GM23338 (cell line): ENCODE measurements at regions not wholly inside any gene's neighbourhood (a gene's known extent, or its start where the extent isn't known, plus 50 kb on each side); places are given as distances from the start of the nearest gene placed in this dataset.

ENCODE experiments used
- CREB1 ChIP-seq: fragments of 250-450 bp; sonication (Bioruptor Pico); IDR thresholded peaks from 2 replicates; pipeline ENCODE4 v1.5.0; 2020; ENCODE audit warnings: low read depth, mild to moderate bottlenecking, moderate library complexity
- EZH2 ChIP-seq: fragments of 200-600 bp; sonication (generic); IDR thresholded peaks from one replicate; pipeline ENCODE4 v1.8.0; 2017; ENCODE audit warnings: antibody characterized with exemption, mild to moderate bottlenecking, low read depth; ENCODE audit not compliant: unreplicated experiment
- EZH2phosphoT487 ChIP-seq: fragments of 200-600 bp; sonication (generic); IDR thresholded peaks from one replicate; pipeline ENCODE4 v1.8.1; 2018; ENCODE audit warnings: antibody characterized with exemption; ENCODE audit not compliant: unreplicated experiment
- JUNB ChIP-seq: IDR thresholded peaks from one replicate; pipeline ENCODE4 v1.6.1; 2016; ENCODE audit warnings: antibody characterized with exemption; ENCODE audit not compliant: unreplicated experiment
- NANOG ChIP-seq: IDR thresholded peaks from 2 replicates; pipeline ENCODE4 v1.6.1; 2016; ENCODE audit warnings: antibody characterized with exemption, borderline replicate concordance
- POLR2AphosphoS5 ChIP-seq: IDR thresholded peaks from 2 replicates; pipeline ENCODE4 v1.6.1; 2016; ENCODE audit warnings: antibody characterized with exemption, low read depth
- STAT1 ChIP-seq: IDR thresholded peaks from one replicate; pipeline ENCODE4 v1.6.1; 2016; ENCODE audit warnings: antibody characterized with exemption; ENCODE audit not compliant: unreplicated experiment
- ZNF331 ChIP-seq: fragments of 250-450 bp; sonication (Bioruptor Pico); IDR thresholded peaks from 2 replicates; pipeline ENCODE4 v1.5.0; 2020; ENCODE audit warnings: low read depth, mild to moderate bottlenecking, moderate library complexity
- TF ChIP-seq, protein P1 (sequence below), 2 experiments: fragments of 200-600 bp in 1 of 2; sonication (generic) in 1 of 2; conservative IDR thresholded peaks; 2 replicates each; pipeline versions ENCODE4 v1.5.1 to v1.6.1; 2016 to 2017; ENCODE audit warnings: antibody characterized with exemption in 2 of 2, low read depth in 2 of 2, mild to moderate bottlenecking in 2 of 2, moderate library complexity in 1 of 2
- TF ChIP-seq, protein P2 (sequence below): IDR thresholded peaks from one replicate; pipeline ENCODE4 v1.6.1; 2018; ENCODE audit warnings: antibody characterized with exemption; ENCODE audit not compliant: unreplicated experiment
- TF ChIP-seq, protein P3 (sequence below): IDR thresholded peaks from 2 replicates; pipeline ENCODE4 v1.6.1; 2016; ENCODE audit warnings: antibody characterized with exemption

DNA sequence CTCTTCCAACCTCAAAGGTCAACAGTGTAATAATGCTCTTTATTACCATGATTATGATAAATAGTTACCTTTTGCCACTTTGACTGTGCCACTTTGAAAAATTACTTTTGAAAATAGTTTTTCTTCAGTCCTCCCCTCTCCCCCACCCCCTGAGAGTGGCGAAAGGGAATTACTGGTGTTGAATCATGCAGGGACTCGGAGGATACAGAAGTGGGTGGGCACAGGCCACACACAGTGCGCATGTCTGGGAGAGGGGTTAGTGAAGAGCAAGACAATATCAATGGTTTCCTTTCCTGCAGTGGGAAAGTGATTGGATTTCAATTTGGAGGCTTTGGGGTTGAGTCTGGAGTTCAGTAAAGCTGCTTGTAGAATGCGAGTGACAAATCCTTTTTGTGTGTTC is 170.9 kb downstream of the PTCSC3 start:
- TF ChIP-seq ZNF331 (CRISPR knock-in tag) (no peak), POLR2AphosphoS5 (no peak), EZH2 (no peak), NANOG (no peak), STAT1 (no peak), EZH2phosphoT487 (no peak), CREB1 (no peak), JUNB (no peak)
- TF ChIP-seq, protein P1, sequence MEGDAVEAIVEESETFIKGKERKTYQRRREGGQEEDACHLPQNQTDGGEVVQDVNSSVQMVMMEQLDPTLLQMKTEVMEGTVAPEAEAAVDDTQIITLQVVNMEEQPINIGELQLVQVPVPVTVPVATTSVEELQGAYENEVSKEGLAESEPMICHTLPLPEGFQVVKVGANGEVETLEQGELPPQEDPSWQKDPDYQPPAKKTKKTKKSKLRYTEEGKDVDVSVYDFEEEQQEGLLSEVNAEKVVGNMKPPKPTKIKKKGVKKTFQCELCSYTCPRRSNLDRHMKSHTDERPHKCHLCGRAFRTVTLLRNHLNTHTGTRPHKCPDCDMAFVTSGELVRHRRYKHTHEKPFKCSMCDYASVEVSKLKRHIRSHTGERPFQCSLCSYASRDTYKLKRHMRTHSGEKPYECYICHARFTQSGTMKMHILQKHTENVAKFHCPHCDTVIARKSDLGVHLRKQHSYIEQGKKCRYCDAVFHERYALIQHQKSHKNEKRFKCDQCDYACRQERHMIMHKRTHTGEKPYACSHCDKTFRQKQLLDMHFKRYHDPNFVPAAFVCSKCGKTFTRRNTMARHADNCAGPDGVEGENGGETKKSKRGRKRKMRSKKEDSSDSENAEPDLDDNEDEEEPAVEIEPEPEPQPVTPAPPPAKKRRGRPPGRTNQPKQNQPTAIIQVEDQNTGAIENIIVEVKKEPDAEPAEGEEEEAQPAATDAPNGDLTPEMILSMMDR (conservative IDR thresholded peaks at IDR 0.05; ENCODE audit: low read depth in 2 of 2), result no peak
- TF ChIP-seq, protein P2, sequence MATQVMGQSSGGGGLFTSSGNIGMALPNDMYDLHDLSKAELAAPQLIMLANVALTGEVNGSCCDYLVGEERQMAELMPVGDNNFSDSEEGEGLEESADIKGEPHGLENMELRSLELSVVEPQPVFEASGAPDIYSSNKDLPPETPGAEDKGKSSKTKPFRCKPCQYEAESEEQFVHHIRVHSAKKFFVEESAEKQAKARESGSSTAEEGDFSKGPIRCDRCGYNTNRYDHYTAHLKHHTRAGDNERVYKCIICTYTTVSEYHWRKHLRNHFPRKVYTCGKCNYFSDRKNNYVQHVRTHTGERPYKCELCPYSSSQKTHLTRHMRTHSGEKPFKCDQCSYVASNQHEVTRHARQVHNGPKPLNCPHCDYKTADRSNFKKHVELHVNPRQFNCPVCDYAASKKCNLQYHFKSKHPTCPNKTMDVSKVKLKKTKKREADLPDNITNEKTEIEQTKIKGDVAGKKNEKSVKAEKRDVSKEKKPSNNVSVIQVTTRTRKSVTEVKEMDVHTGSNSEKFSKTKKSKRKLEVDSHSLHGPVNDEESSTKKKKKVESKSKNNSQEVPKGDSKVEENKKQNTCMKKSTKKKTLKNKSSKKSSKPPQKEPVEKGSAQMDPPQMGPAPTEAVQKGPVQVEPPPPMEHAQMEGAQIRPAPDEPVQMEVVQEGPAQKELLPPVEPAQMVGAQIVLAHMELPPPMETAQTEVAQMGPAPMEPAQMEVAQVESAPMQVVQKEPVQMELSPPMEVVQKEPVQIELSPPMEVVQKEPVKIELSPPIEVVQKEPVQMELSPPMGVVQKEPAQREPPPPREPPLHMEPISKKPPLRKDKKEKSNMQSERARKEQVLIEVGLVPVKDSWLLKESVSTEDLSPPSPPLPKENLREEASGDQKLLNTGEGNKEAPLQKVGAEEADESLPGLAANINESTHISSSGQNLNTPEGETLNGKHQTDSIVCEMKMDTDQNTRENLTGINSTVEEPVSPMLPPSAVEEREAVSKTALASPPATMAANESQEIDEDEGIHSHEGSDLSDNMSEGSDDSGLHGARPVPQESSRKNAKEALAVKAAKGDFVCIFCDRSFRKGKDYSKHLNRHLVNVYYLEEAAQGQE, result no peak
- TF ChIP-seq, protein P3, sequence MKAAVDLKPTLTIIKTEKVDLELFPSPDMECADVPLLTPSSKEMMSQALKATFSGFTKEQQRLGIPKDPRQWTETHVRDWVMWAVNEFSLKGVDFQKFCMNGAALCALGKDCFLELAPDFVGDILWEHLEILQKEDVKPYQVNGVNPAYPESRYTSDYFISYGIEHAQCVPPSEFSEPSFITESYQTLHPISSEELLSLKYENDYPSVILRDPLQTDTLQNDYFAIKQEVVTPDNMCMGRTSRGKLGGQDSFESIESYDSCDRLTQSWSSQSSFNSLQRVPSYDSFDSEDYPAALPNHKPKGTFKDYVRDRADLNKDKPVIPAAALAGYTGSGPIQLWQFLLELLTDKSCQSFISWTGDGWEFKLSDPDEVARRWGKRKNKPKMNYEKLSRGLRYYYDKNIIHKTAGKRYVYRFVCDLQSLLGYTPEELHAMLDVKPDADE, result no peak
